Tongue (tissue), 1 donor: ENCODE measurements at regions not wholly inside any gene's neighbourhood (a gene's known extent, or its start where the extent isn't known, plus 50 kb on each side); places are given as distances from the start of the nearest gene placed in this dataset.

ENCODE experiments used
- DNase-seq: peaks from one replicate; pipeline ENCODE4 v3.0.0-alpha.2; 2015

GRCh38 chr12:63090716-63091115 is 60.3 kb downstream of the AVPR1A start:
- DNase-seq, result no peak

- DNase-seq, result no peak
Measured at GRCh38 chr12:63086149-63086915, 64.7 kb downstream of the AVPR1A start.

- DNase-seq, result no peak
Measured at GRCh38 chr12:63085120-63085519, 65.9 kb downstream of the AVPR1A start.

GRCh38 chr12:63084501-63084900 is 66.5 kb downstream of the AVPR1A start:
- no peak for DNase-seq

- DNase-seq, result no peak
Measured at GRCh38 chr12:63083046-63083445, 68.0 kb downstream of the AVPR1A start.

GRCh38 chr12:63079791-63080502 is 71.1 kb downstream of the AVPR1A start:
- DNase-seq, result no peak

- no peak for DNase-seq
Measured at GRCh38 chr12:63078906-63079305, 72.1 kb downstream of the AVPR1A start.

- no peak for DNase-seq
Measured at GRCh38 chr12:63075376-63076060, 75.5 kb downstream of the AVPR1A start.

GRCh38 chr12:63070709-63071108 is 80.3 kb downstream of the AVPR1A start:
- DNase-seq, result no peak

GRCh38 chr12:63069860-63070617 is 81.0 kb downstream of the AVPR1A start:
- DNase-seq, result no peak

- peak; percentile 81 for DNase-seq
Measured at GRCh38 chr12:63068857-63069442, 82.1 kb downstream of the AVPR1A start.

- DNase-seq, result no peak
Measured at GRCh38 chr12:63066782-63067181, 84.2 kb downstream of the AVPR1A start.

- DNase-seq, result no peak
Measured at GRCh38 chr12:63066136-63066535, 84.9 kb downstream of the AVPR1A start.

GRCh38 chr12:63064080-63064479 is 86.9 kb downstream of the AVPR1A start:
- no peak for DNase-seq

- DNase-seq, result no peak
Measured at GRCh38 chr12:63056649-63057048, 94.4 kb downstream of the AVPR1A start.

GRCh38 chr12:63052696-63053095 is 98.3 kb downstream of the AVPR1A start:
- DNase-seq, result no peak

GRCh38 chr12:63047146-63047545 is 103.9 kb downstream of the AVPR1A start:
- DNase-seq, result no peak

- DNase-seq, result no peak
Measured at GRCh38 chr12:63045020-63045860, 105.8 kb downstream of the AVPR1A start.

- no peak for DNase-seq
Measured at GRCh38 chr12:63042646-63043045, 107.7 kb upstream of the PPM1H start.

- DNase-seq, result no peak
Measured at GRCh38 chr12:63041601-63042000, 106.7 kb upstream of the PPM1H start.
